MCF 10A (cell line): ENCODE measurements at regions not wholly inside any gene's neighbourhood (a gene's known extent, or its start where the extent isn't known, plus 50 kb on each side); places are given as distances from the start of the nearest gene placed in this dataset.

Experiments used
- BruUV-seq: library from RNA; stranded (reverse); fragments of 400-500 nt; replicated peaks from 2 replicates; lab custom pipeline; 2021; lab: Mats Ljungman, UMichigan
- CTCF ChIA-PET: fragments of 300-600 bp; sonication (Branson Sonifier 250); formaldehyde crosslinking; extraction: SDS; loops from one replicate; lab custom pipeline; 2021; ENCODE audit warnings: antibody characterized with exemption, inconsistent platforms; lab: Yijun Ruan, JAX
- POLR2A ChIA-PET: fragments of 300-600, 350-650 bp; sonication (Branson Sonifier 250); formaldehyde crosslinking; extraction: SDS; loops from one replicate; lab custom pipeline; 2020; ENCODE audit warnings: antibody characterized with exemption, inconsistent platforms; lab: Yijun Ruan, JAX
- DNase-seq: peaks from one replicate; pipeline ENCODE4 v3.0.0-alpha.2; 2018; ENCODE audit not compliant: unreplicated experiment
- H3K27ac Mint-ChIP-seq: one replicate; pipeline ENCODE4 v1.8.0; 2022; ENCODE audit warnings: mild to moderate bottlenecking, low read depth, mixed read lengths; ENCODE audit not compliant: unreplicated experiment
- H3K27me3 Mint-ChIP-seq: one replicate; pipeline ENCODE4 v1.8.0; 2022; ENCODE audit warnings: mixed read lengths; ENCODE audit not compliant: insufficient read depth, unreplicated experiment
- H3K36me3 Mint-ChIP-seq: one replicate; pipeline ENCODE4 v1.8.0; 2022; ENCODE audit warnings: mild to moderate bottlenecking, moderate library complexity, mixed read lengths; ENCODE audit not compliant: insufficient read depth, unreplicated experiment
- H3K4me1 Mint-ChIP-seq: one replicate; pipeline ENCODE4 v1.8.0; 2022; ENCODE audit warnings: mixed read lengths; ENCODE audit not compliant: insufficient read depth, unreplicated experiment
- H3K4me3 Mint-ChIP-seq: one replicate; pipeline ENCODE4 v1.8.0; 2022; ENCODE audit warnings: mild to moderate bottlenecking, moderate library complexity, mixed read lengths; ENCODE audit not compliant: unreplicated experiment
- H3K9me3 Mint-ChIP-seq: one replicate; pipeline ENCODE4 v1.8.0; 2022; ENCODE audit warnings: mixed read lengths; ENCODE audit not compliant: unreplicated experiment
- CTCF ChIP-seq: fragments of 200-600 bp; IDR thresholded peaks from one replicate; pipeline ENCODE4 v1.8.0; 2022; ENCODE audit warnings: antibody characterized with exemption, mild to moderate bottlenecking; ENCODE audit not compliant: unreplicated experiment
- intact Hi-C: fragments of 100-400 bp; cut with micrococcal nuclease; formaldehyde crosslinking; loops from 2 replicates; pipeline ENCODE4 v1.14.1; 2022

GRCh38 chr12:107365703-107366102 lies 272.4 kb upstream of the CRY1 start:
- Mint-ChIP-seq H3K36me3 (no peaks in the 10 kb centered on the region), H3K9me3 (no peaks in the 10 kb centered on the region), H3K27ac (no peak overlapping the region), H3K4me1 (no peaks in the 10 kb centered on the region), H3K4me3 (no peak overlapping the region), H3K27me3 (no peaks in the 10 kb centered on the region)
- DNase-seq = no peak
- no TSS peak for BruUV-seq
- TF ChIP-seq CTCF = no peak
- POLR2A ChIA-PET = no interaction called here
- CTCF ChIA-PET = interaction anchor here (0.6 kb wide), 1 partner anchor 215 kb away, joined by 3 read pairs; no protein-coding TSS in a partner anchor
- intact Hi-C loops = no loop called here

- POLR2A ChIA-PET = no interaction called here
- H3K27ac Mint-ChIP-seq = no peak overlapping the region
- no TSS peak for BruUV-seq
- no peak for DNase-seq
- no peaks in the 10 kb centered on the region for H3K36me3 Mint-ChIP-seq
- H3K9me3 Mint-ChIP-seq = no peaks in the 10 kb centered on the region
- no peak for TF ChIP-seq CTCF
- no peaks in the 10 kb centered on the region for H3K4me1 Mint-ChIP-seq
- intact Hi-C loops = no loop called here
- CTCF ChIA-PET = no interaction called here
- H3K4me3 Mint-ChIP-seq = no peak overlapping the region
- no peaks in the 10 kb centered on the region for H3K27me3 Mint-ChIP-seq
Observed at GRCh38 chr12:107366322-107366721, 273.0 kb upstream of the CRY1 start.

GRCh38 chr12:107368586-107368985 lies 275.2 kb upstream of the CRY1 start:
- DNase-seq = no peak
- Mint-ChIP-seq H3K27me3 (no peaks in the 10 kb centered on the region), H3K9me3 (no peaks in the 10 kb centered on the region), H3K4me3 (no peak overlapping the region), H3K36me3 (peaks cover 6% of the 10 kb centered on the region), H3K27ac (no peak overlapping the region), H3K4me1 (peaks cover 12% of the 10 kb centered on the region)
- ChIA-PET POLR2A (no interaction called here), CTCF (no interaction called here)
- intact Hi-C loops = no loop called here
- BruUV-seq = no TSS peak
- TF ChIP-seq CTCF = no peak

GRCh38 chr12:107369006-107369405 lies 275.7 kb upstream of the CRY1 start:
- DNase-seq = no peak
- no TSS peak for BruUV-seq
- intact Hi-C loops = no loop called here
- Mint-ChIP-seq H3K27ac (no peak overlapping the region), H3K9me3 (no peaks in the 10 kb centered on the region), H3K27me3 (no peaks in the 10 kb centered on the region), H3K36me3 (peaks cover 6% of the 10 kb centered on the region), H3K4me3 (no peak overlapping the region), H3K4me1 (peaks cover 12% of the 10 kb centered on the region)
- ChIA-PET POLR2A (no interaction called here), CTCF (interaction anchor here (0.8 kb wide), 1 partner anchor 34 kb away, joined by 3 read pairs; no protein-coding TSS in a partner anchor)
- TF ChIP-seq CTCF = no peak
